SJSA1 (cell line): ENCODE measurements at regions not wholly inside any gene's neighbourhood (a gene's known extent, or its start where the extent isn't known, plus 50 kb on each side); places are given as distances from the start of the nearest gene placed in this dataset.

ENCODE experiments used
- DNase-seq, 2 experiments: peaks; one replicate each; pipeline ENCODE4 v3.0.0-alpha.2; 2015 to 2020; ENCODE audit warnings: low spot score in 2 of 2, low read depth in 1 of 2
- H3K27ac ChIP-seq: fragments of 250-450 bp; sonication (Bioruptor Pico); 2 replicates; pipeline ENCODE4 v1.5.1; 2020; ENCODE audit warnings: mild to moderate bottlenecking, moderate library complexity
- H3K27me3 ChIP-seq: fragments of 250-450 bp; sonication (Bioruptor Pico); replicated peaks from 2 replicates; pipeline ENCODE4 v1.5.1; 2020; ENCODE audit warnings: mild to moderate bottlenecking, moderate library complexity
- H3K36me3 ChIP-seq: fragments of 250-450 bp; sonication (Bioruptor Pico); 2 replicates; pipeline ENCODE4 v1.5.1; 2020; ENCODE audit warnings: mild to moderate bottlenecking
- H3K4me1 ChIP-seq: fragments of 250-450 bp; sonication (Bioruptor Pico); replicated peaks from 2 replicates; pipeline ENCODE4 v1.6.1; 2021; ENCODE audit warnings: mild to moderate bottlenecking
- H3K4me3 ChIP-seq: fragments of 250-450 bp; sonication (Bioruptor Pico); 2 replicates; pipeline ENCODE4 v1.5.1; 2020; ENCODE audit warnings: mild to moderate bottlenecking
- H3K9me3 ChIP-seq: fragments of 250-450 bp; sonication (Bioruptor Pico); replicated peaks from 2 replicates; pipeline ENCODE4 v1.5.1; 2020; ENCODE audit warnings: mild to moderate bottlenecking

DNA sequence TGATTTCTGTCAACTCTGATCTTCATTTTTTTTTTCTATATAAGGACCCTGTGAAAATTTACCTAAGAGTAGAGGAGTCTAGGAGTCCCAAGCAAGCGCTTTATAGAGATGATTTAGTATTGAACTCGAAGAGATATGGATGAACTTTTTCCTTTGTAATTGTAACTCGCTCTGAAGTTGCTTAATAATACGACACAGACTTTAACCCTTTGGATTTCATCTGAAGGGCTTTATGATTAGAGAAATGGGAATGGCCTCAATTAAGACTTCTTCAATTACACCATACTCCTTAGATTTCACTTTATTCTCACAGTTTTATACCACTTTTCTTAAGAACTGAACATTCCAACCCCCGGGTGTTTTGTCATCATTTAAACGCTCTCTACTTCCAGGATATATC, 647.7 kb downstream of the HTR1A start:
- Histone ChIP-seq H3K36me3 (no peaks in the 10 kb centered on the region), H3K27me3 (no peaks in the 10 kb centered on the region), H3K4me3 (no peak overlapping the region), H3K27ac (no peak overlapping the region), H3K4me1 (no peaks in the 10 kb centered on the region), H3K9me3 (no peaks in the 10 kb centered on the region)
- no peak for DNase-seq

- Histone ChIP-seq H3K4me3 (no peak overlapping the region), H3K36me3 (no peaks in the 10 kb centered on the region), H3K9me3 (no peaks in the 10 kb centered on the region), H3K4me1 (no peaks in the 10 kb centered on the region), H3K27ac (no peak overlapping the region), H3K27me3 (no peaks in the 10 kb centered on the region)
- no peak for DNase-seq
Measured at GRCh38 chr5:63310644-63311043, 651.6 kb downstream of the HTR1A start.

DNA sequence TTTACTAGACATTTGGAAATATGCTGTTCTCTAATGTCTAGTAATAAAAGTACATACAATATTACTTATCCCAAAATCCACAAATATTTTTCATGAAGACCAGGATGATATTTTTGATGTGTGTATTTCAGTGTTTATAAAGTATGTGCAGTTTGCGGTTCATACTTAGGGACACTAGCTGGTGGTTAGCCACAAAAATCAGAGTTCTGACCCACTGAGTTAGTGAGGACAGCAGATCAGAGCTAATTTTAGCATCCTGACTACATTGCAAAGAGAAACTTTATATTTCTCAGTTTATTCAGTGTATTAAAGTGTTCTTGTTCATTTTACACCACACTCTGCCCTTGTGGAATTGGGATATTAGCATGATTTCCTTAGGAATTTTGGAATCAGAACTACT, 655.3 kb downstream of the HTR1A start:
- no peak for DNase-seq
- Histone ChIP-seq H3K27me3 (no peaks in the 10 kb centered on the region), H3K27ac (no peak overlapping the region)

GRCh38 chr5:63293317-63293716, 668.9 kb downstream of the HTR1A start:
- Histone ChIP-seq H3K4me1 (no peaks in the 10 kb centered on the region), H3K4me3 (no peak overlapping the region), H3K9me3 (no peaks in the 10 kb centered on the region), H3K27me3 (no peaks in the 10 kb centered on the region), H3K27ac (no peak overlapping the region), H3K36me3 (no peaks in the 10 kb centered on the region)
- DNase-seq = no peak

More for the DNA sequence above, 655.3 kb downstream of the HTR1A start:
- H3K4me3 ChIP-seq = no peak overlapping the region
- H3K36me3 ChIP-seq = no peaks in the 10 kb centered on the region
- H3K9me3 ChIP-seq = no peaks in the 10 kb centered on the region
- no peaks in the 10 kb centered on the region for H3K4me1 ChIP-seq

GRCh38 chr5:63286724-63287123, 675.5 kb downstream of the HTR1A start:
- no peak for DNase-seq
- H3K4me1 ChIP-seq = no peaks in the 10 kb centered on the region
- no peak overlapping the region for H3K4me3 ChIP-seq
- H3K9me3 ChIP-seq = no peaks in the 10 kb centered on the region
- H3K36me3 ChIP-seq = no peaks in the 10 kb centered on the region
- H3K27me3 ChIP-seq = no peaks in the 10 kb centered on the region
- no peak overlapping the region for H3K27ac ChIP-seq

- Histone ChIP-seq H3K27ac (no peak overlapping the region), H3K36me3 (no peaks in the 10 kb centered on the region), H3K9me3 (no peaks in the 10 kb centered on the region), H3K4me1 (no peaks in the 10 kb centered on the region), H3K27me3 (no peaks in the 10 kb centered on the region), H3K4me3 (no peak overlapping the region)
- no peak for DNase-seq
Measured at GRCh38 chr5:63263411-63263810, 684.8 kb downstream of the LRRC70 start.

DNA sequence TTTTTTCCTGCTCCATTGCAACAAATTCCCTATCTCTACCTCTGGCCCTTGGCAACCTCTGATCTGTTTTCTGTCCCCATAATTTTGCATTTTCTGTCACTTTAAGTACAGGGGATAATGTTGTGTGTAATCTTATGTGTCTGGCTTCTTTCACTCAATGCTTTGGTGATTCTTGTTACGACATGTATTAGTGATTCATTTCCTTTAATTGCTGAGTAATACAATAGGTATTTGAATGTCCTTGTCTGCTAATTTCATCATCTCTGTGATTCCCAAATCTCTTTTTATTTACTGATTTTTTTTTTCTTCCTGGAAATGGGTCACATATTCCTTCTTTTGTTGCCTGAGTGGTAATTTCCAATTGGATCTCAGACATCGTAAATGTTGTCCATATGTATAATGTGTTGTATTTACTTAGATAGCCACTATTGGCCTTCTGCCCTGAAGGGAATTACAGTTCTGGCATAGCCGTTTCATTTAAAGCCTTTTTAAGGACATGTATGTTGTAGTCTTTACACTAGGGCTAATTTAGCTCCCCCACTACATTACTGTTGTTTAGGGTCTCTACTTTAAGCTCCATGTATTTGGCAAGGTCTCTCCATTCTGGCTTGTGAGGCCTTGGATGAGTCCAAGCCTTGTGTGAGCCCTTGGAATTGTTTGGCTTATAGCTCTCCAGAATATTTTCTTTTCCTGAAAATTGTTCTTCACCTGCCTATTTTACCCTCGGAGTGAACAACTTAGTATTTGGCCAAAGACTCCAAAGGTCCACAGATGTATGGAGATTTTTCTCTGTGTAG, 683.8 kb downstream of the LRRC70 start:
- no peak overlapping the region for H3K4me3 ChIP-seq
- peak in 1 of 2 experiments; percentile 1 for DNase-seq

GRCh38 chr5:63261695-63262094, 683.1 kb downstream of the LRRC70 start:
- DNase-seq = no peak
- no peak overlapping the region for H3K27ac ChIP-seq
- H3K27me3 ChIP-seq = no peaks in the 10 kb centered on the region
- H3K4me3 ChIP-seq = no peak overlapping the region
- H3K4me1 ChIP-seq = no peaks in the 10 kb centered on the region
- H3K9me3 ChIP-seq = no peaks in the 10 kb centered on the region
- H3K36me3 ChIP-seq = no peaks in the 10 kb centered on the region

More for the DNA sequence above, 683.8 kb downstream of the LRRC70 start:
- H3K4me1 ChIP-seq = no peaks in the 10 kb centered on the region
- no peaks in the 10 kb centered on the region for H3K27me3 ChIP-seq
- H3K9me3 ChIP-seq = no peaks in the 10 kb centered on the region
- no peaks in the 10 kb centered on the region for H3K36me3 ChIP-seq
- no peak overlapping the region for H3K27ac ChIP-seq

- H3K27ac ChIP-seq = no peak overlapping the region
- H3K27me3 ChIP-seq = no peaks in the 10 kb centered on the region
- no peak for DNase-seq
- no peak overlapping the region for H3K4me3 ChIP-seq
- no peaks in the 10 kb centered on the region for H3K9me3 ChIP-seq
- H3K4me1 ChIP-seq = no peaks in the 10 kb centered on the region
- no peaks in the 10 kb centered on the region for H3K36me3 ChIP-seq
Measured at GRCh38 chr5:63255594-63255993, 677.0 kb downstream of the LRRC70 start.

DNA sequence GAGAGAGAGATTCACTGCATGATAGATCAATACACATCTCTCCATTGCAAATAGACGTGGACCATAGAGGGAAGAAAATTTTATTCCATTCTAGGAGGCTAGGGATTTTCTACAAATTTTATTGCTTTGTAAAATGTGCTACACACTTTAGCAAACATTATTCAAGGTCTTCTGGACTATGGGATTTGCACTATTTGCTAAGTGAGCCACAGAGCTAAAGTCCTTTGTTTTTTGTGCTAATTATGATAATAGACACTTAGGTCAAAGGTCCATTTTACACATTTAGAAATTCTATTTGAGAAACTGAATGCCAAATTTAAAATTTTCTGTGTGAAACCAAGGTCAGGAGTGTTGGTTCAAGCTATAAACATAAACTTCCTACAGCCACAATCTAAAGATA, 672.3 kb downstream of the LRRC70 start:
- no peak overlapping the region for H3K4me3 ChIP-seq
- no peak for DNase-seq
- no peaks in the 10 kb centered on the region for H3K27me3 ChIP-seq
- H3K9me3 ChIP-seq = no peaks in the 10 kb centered on the region
- H3K36me3 ChIP-seq = no peaks in the 10 kb centered on the region
- H3K27ac ChIP-seq = no peak overlapping the region
- H3K4me1 ChIP-seq = no peaks in the 10 kb centered on the region

DNA sequence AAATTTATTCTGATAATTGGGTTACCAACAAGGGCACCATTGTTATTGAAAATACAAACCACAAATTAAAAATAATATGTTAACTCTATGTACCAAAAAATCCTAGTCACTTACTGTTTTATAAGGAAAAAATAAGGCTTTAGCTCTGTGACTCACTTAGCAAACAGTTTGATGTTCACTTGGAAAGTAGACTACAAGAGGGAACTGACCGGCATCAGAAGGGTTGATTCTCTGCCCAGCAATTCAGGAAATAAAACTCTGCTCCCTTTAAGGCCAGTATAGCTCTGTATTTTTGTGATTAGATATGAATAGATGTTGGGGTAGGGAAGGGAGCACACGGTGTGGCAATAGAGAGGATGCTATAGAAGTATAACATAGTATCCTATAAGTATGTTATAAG, 671.3 kb downstream of the LRRC70 start:
- Histone ChIP-seq H3K27ac (no peak overlapping the region), H3K4me3 (no peak overlapping the region), H3K9me3 (no peaks in the 10 kb centered on the region), H3K4me1 (no peaks in the 10 kb centered on the region), H3K27me3 (no peaks in the 10 kb centered on the region), H3K36me3 (no peaks in the 10 kb centered on the region)
- DNase-seq = no peak

DNA sequence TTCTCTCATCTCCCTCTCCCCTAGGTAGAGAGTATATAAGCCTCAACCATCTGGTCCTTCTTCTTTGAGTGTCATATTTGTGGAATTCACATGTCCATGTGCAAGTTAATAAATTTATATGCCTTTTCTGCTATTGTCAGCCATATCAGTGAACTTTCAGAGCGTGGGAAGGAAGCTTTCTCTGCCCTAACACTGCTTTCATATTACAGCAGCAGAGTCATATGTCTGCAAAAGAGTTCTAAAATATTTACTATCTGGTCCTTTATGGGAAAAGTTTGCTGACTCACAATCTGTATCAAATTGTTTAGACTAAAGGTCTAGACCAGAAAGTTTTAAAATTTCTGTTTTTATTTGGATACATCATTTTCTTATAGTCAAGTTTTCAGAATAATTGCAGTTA, 669.0 kb downstream of the LRRC70 start:
- H3K4me3 ChIP-seq = no peak overlapping the region
- no peak for DNase-seq
- H3K9me3 ChIP-seq = no peaks in the 10 kb centered on the region
- no peak overlapping the region for H3K27ac ChIP-seq
- H3K36me3 ChIP-seq = no peaks in the 10 kb centered on the region
- no peaks in the 10 kb centered on the region for H3K4me1 ChIP-seq
- no peaks in the 10 kb centered on the region for H3K27me3 ChIP-seq

DNA sequence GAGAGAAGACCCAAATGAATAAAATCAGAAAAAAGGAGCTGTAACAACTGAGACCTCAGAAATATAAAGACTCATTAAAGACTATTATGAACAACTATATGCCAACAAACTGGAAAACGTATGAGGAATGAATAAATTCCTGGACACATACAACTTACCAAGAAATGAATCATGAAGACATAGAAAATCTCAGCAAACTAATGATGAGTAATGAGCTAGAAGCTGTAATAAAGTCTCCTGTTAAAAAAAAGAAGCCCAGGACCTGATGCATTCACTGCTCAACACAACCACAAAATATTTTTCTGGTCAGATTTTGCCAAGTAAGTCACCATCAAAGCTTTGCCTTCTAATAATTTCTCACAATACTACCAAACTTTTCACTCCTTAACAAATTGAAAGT, 666.7 kb downstream of the LRRC70 start:
- Histone ChIP-seq H3K4me1 (no peaks in the 10 kb centered on the region), H3K27me3 (no peaks in the 10 kb centered on the region), H3K27ac (no peak overlapping the region), H3K4me3 (no peak overlapping the region), H3K9me3 (no peaks in the 10 kb centered on the region), H3K36me3 (no peaks in the 10 kb centered on the region)
- DNase-seq = no peak

GRCh38 chr5:63240063-63240755, 661.6 kb downstream of the LRRC70 start:
- no peak overlapping the region for H3K27ac ChIP-seq
- no peak overlapping the region for H3K4me3 ChIP-seq
- no peaks in the 10 kb centered on the region for H3K9me3 ChIP-seq
- no peaks in the 10 kb centered on the region for H3K27me3 ChIP-seq
- H3K4me1 ChIP-seq = no peaks in the 10 kb centered on the region
- DNase-seq = no peak
- no peaks in the 10 kb centered on the region for H3K36me3 ChIP-seq
